Breast epithelium (tissue), 4 donors: ENCODE measurements at regions not wholly inside any gene's neighbourhood (a gene's known extent, or its start where the extent isn't known, plus 50 kb on each side); places are given as distances from the start of the nearest gene placed in this dataset.

Experiments used
- DNase-seq, 2 donors: peaks; one replicate each; pipeline ENCODE4 v3.0.0-alpha.2; 2019; ENCODE audit warnings: low spot score in 2 of 2
- H3K27ac ChIP-seq, 2 donors: fragments of 200-600 bp; sonication (generic) in 1 of 2; one replicate each; pipeline ENCODE4 v1.5.1; 2016 to 2019; ENCODE audit warnings: mild to moderate bottlenecking in 1 of 2
- H3K27me3 ChIP-seq, 2 donors: fragments of 200-600 bp; sonication (generic) in 1 of 2; one replicate each; pipeline versions ENCODE4 v1.5.1 to v1.6.0; 2017 to 2019; ENCODE audit warnings: control low read depth in 1 of 2, mild to moderate bottlenecking in 1 of 2
- H3K36me3 ChIP-seq: fragments of 200-600 bp; one replicate; pipeline ENCODE4 v1.5.1; 2019
- H3K4me1 ChIP-seq, 2 donors: fragments of 200-600 bp; sonication (generic); one replicate each; pipeline ENCODE4 v1.5.1; 2016 to 2019; ENCODE audit warnings: control low read depth in 1 of 2
- H3K4me3 ChIP-seq, 3 donors: fragments of 200-600 bp; sonication (generic); 1 replicate in 2 of 3; 2 replicates in 1 of 3; pipeline ENCODE4 v1.5.1; 2016 to 2019; ENCODE audit warnings: mild to moderate bottlenecking in 3 of 3, moderate library complexity in 2 of 3
- H3K9me3 ChIP-seq, 2 donors: fragments of 200-600 bp; sonication (generic) in 1 of 2; one replicate each; pipeline ENCODE4 v1.5.1; 2016 to 2019; ENCODE audit warnings: control low read depth in 1 of 2
- POLR2A ChIP-seq: fragments of 450-650 bp; IDR thresholded peaks from one replicate; pipeline ENCODE4 v1.6.1; 2016; ENCODE audit warnings: antibody characterized with exemption, mild to moderate bottlenecking, moderate library complexity
- POLR2AphosphoS5 ChIP-seq, 3 donors: sonication (generic); formaldehyde crosslinking; IDR thresholded peaks; one replicate each; pipeline ENCODE4 v1.6.1; 2017; ENCODE audit warnings: antibody characterized with exemption in 3 of 3
- intact Hi-C: fragments of 100-400 bp; cut with DNase I; formaldehyde crosslinking; loops from one replicate; pipeline ENCODE4 v1.15.1; 2023; ENCODE audit warnings: low total_unique reads
- TF ChIP-seq, protein P1 (sequence below), 3 donors: fragments of 450-650 bp; IDR thresholded peaks; one replicate each; pipeline ENCODE4 v1.5.1; 2016 to 2017; ENCODE audit warnings: antibody characterized with exemption in 3 of 3, mild to moderate bottlenecking in 3 of 3, moderate library complexity in 3 of 3

DNA sequence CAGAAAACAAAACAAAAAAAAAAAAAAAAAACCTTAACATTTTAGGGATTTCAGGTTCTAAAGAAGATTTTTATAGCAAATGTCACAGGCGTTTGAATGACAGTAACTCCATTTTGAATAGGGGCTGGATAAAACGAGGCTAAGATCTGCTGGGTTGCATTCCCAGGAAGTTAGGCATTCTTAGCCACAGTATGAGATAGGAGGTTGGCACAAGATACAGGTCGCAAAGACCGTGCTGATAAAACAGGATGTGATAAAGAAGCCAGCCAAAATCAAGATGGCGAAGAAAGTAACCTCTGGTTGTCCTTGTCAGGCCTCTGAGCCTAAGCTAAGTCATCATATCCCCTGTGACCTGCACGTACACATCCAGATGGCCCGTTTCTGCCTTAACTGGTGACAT lies 425.6 kb upstream of the PTPRD start:
- Histone ChIP-seq H3K27ac (no peak overlapping the region), H3K4me1 (no peaks in the 10 kb centered on the region), H3K4me3 (no peak overlapping the region), H3K27me3 (no peaks in the 10 kb centered on the region), H3K36me3 (no peaks in the 10 kb centered on the region), H3K9me3 (no peaks in the 10 kb centered on the region)
- no peak for DNase-seq
- no peak for TF ChIP-seq POLR2A
- TF ChIP-seq POLR2AphosphoS5 (IDR thresholded peaks at IDR 0.05): no peak
- TF ChIP-seq, protein P1, sequence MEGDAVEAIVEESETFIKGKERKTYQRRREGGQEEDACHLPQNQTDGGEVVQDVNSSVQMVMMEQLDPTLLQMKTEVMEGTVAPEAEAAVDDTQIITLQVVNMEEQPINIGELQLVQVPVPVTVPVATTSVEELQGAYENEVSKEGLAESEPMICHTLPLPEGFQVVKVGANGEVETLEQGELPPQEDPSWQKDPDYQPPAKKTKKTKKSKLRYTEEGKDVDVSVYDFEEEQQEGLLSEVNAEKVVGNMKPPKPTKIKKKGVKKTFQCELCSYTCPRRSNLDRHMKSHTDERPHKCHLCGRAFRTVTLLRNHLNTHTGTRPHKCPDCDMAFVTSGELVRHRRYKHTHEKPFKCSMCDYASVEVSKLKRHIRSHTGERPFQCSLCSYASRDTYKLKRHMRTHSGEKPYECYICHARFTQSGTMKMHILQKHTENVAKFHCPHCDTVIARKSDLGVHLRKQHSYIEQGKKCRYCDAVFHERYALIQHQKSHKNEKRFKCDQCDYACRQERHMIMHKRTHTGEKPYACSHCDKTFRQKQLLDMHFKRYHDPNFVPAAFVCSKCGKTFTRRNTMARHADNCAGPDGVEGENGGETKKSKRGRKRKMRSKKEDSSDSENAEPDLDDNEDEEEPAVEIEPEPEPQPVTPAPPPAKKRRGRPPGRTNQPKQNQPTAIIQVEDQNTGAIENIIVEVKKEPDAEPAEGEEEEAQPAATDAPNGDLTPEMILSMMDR (IDR thresholded peaks at IDR 0.05): no peak
- intact Hi-C loops: no loop called here

DNA sequence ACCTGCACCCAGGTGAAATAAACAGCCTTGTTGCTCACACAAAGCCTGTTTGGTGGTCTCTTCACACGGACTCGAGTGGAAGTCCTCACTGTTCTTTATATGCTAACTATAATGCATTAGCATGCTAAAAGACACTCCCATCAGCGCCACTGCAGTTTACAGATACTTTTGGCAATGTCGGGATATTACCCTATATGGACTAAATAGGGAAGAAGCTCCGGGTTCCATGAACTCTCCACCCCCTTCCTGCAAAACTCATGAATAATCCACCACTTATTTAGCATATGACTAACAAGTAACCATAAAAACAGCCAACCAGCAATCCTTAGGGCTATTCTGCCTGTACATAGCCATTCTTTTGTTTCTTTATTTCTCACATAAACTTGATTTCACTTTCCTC lies 426.2 kb upstream of the PTPRD start:
- Histone ChIP-seq H3K27me3 (no peaks in the 10 kb centered on the region), H3K9me3 (no peaks in the 10 kb centered on the region), H3K27ac (no peak overlapping the region), H3K4me1 (no peaks in the 10 kb centered on the region), H3K36me3 (no peaks in the 10 kb centered on the region), H3K4me3 (no peak overlapping the region)
- no peak for TF ChIP-seq POLR2A
- TF ChIP-seq, protein P1 (IDR thresholded peaks at IDR 0.05): no peak
- TF ChIP-seq POLR2AphosphoS5 (IDR thresholded peaks at IDR 0.05): no peak
- intact Hi-C loops: no loop called here
- DNase-seq: no peak

DNA sequence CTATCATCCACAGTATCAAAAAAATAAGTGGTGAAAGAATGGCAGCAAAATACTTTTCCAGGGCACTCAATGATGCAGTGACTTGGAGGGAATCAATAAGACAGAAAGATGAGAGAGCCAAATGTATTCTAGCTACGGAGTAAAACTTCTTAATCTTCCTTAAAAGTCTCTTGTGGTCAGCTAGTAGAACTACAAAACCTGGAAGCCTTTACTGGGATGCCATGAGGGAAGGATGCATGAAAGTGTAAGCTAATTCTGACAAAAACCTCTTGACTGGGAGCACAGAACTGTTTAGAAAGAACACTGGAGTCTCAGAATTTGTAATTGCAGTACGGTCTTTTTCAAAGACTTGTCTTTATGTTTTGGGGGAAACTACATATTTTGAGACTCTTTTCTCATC lies 432.8 kb upstream of the PTPRD start:
- Histone ChIP-seq H3K9me3 (no peaks in the 10 kb centered on the region), H3K27ac (no peak overlapping the region), H3K27me3 (no peaks in the 10 kb centered on the region), H3K4me1 (no peaks in the 10 kb centered on the region), H3K36me3 (no peaks in the 10 kb centered on the region), H3K4me3 (no peak overlapping the region)
- intact Hi-C loops: loop anchor here (10.0 kb wide), 1 partner anchor 1401 kb away; no protein-coding TSS in a partner anchor
- DNase-seq: no peak
- TF ChIP-seq, protein P1 (IDR thresholded peaks at IDR 0.05): no peak
- TF ChIP-seq POLR2A (no peak), POLR2AphosphoS5 (IDR thresholded peaks at IDR 0.05) (no peak)

DNA sequence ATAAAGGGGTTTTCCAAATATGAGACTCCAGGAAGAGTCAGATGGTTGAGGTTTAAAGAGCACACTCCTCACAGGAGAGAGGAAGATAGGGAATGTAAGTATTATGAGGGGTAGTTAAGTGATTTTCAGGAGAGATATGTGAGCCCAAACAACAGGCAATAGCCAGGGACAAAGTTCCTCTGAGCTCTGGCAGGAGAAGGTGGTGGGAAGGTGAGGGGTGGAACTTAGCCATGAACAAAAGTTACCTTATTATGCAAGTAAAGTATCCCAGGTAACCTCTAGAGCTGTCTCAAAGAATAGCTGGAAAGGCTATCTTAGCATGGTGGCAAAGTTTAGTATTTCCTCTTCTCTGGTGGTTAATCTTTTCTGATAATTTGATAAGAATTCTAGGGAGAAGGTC lies 450.5 kb upstream of the PTPRD start:
- Histone ChIP-seq H3K27me3 (no peaks in the 10 kb centered on the region), H3K9me3 (no peaks in the 10 kb centered on the region), H3K4me1 (no peaks in the 10 kb centered on the region), H3K4me3 (no peak overlapping the region), H3K36me3 (no peaks in the 10 kb centered on the region), H3K27ac (no peak overlapping the region)
- TF ChIP-seq POLR2A (no peak), POLR2AphosphoS5 (IDR thresholded peaks at IDR 0.05) (no peak)
- TF ChIP-seq, protein P1 (IDR thresholded peaks at IDR 0.05): no peak
- intact Hi-C loops: no loop called here
- no peak for DNase-seq

DNA sequence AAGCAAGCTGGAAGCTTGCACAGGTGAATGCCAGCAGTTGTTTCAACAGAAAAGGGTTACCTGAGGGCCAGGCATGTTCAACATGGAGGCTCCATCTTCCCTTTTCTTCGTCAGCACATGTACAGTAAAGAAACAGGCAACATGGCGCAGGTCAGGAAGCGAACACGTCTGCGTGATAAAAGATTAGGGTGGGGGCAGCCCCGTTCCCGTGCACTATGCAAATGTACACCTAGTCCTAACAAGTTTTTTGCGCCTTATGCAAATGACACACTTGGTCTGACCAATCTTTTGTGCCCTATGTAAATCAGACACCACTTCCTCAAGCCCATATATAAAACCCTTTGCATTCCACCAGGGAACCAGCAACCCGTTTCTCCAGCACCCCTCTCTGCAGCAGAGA lies 452.1 kb upstream of the PTPRD start:
- intact Hi-C loops: no loop called here

More for the DNA sequence above, 452.1 kb upstream of the PTPRD start:
- H3K36me3 ChIP-seq: no peaks in the 10 kb centered on the region
- H3K9me3 ChIP-seq: no peaks in the 10 kb centered on the region
- TF ChIP-seq, protein P1 (IDR thresholded peaks at IDR 0.05): no peak
- TF ChIP-seq POLR2A (no peak), POLR2AphosphoS5 (IDR thresholded peaks at IDR 0.05) (no peak)
- H3K27ac ChIP-seq: no peak overlapping the region
- no peaks in the 10 kb centered on the region for H3K27me3 ChIP-seq
- H3K4me1 ChIP-seq: no peaks in the 10 kb centered on the region
- H3K4me3 ChIP-seq: no peak overlapping the region
- no peak for DNase-seq
